SK-N-SH treated with all-trans-retinoic acid at 6 μM for 48 hours (cell line): ENCODE measurements at regions not wholly inside any gene's neighbourhood (a gene's known extent, or its start where the extent isn't known, plus 50 kb on each side); places are given as distances from the start of the nearest gene placed in this dataset.

Source experiments
- ATAC-seq: fragments of 200-7000 bp; cut with Tn5 transposase; 3 replicates; pipeline ENCODE4 v1.9.1; 2020; ENCODE audit warnings: mild to moderate bottlenecking, moderate library complexity
- ARNTL ChIP-seq: fragments of 450-650 bp; formaldehyde crosslinking; IDR thresholded peaks from 2 replicates; pipeline ENCODE4 v1.5.0; 2020; ENCODE audit warnings: low read depth, mild to moderate bottlenecking, moderate library complexity, borderline replicate concordance
- BACH2 ChIP-seq: fragments of 250-450 bp; sonication (Bioruptor Pico); IDR thresholded peaks from 2 replicates; pipeline ENCODE4 v1.9.0; 2021; ENCODE audit warnings: mild to moderate bottlenecking, borderline replicate concordance
- CREB5 ChIP-seq: fragments of 250-450 bp; sonication (Bioruptor Pico); IDR thresholded peaks from 2 replicates; pipeline ENCODE4 v1.5.1; 2020; ENCODE audit warnings: low read depth, mild to moderate bottlenecking, moderate library complexity
- CSDC2 ChIP-seq: fragments of 250-450 bp; sonication (Bioruptor Pico); IDR thresholded peaks from 2 replicates; pipeline ENCODE4 v1.5.0; 2020; ENCODE audit warnings: mild to moderate bottlenecking, moderate library complexity
- CSRNP3 ChIP-seq: fragments of 250-450 bp; sonication (Bioruptor Pico); IDR thresholded peaks from 2 replicates; pipeline ENCODE4 v1.5.1; 2021; ENCODE audit warnings: mild to moderate bottlenecking, moderate library complexity
- ESRRG ChIP-seq: fragments of 250-450 bp; sonication (Bioruptor Pico); IDR thresholded peaks from 2 replicates; pipeline ENCODE4 v1.6.1; 2021; ENCODE audit warnings: mild to moderate bottlenecking
- ISL1 ChIP-seq: fragments of 250-450 bp; sonication (Bioruptor Pico); IDR thresholded peaks from 2 replicates; pipeline ENCODE4 v2.1.2; 2022; ENCODE audit warnings: mild to moderate bottlenecking, moderate library complexity
- OSR1 ChIP-seq: fragments of 250-450 bp; sonication (Bioruptor Pico); IDR thresholded peaks from 2 replicates; pipeline ENCODE4 v1.8.0; 2022; ENCODE audit warnings: moderate library complexity, mild to moderate bottlenecking, inconsistent platforms
- POU6F1 ChIP-seq: fragments of 250-450 bp; sonication (Bioruptor Pico); IDR thresholded peaks from 2 replicates; pipeline ENCODE4 v1.8.0; 2021; ENCODE audit warnings: low read depth, mild to moderate bottlenecking, moderate library complexity, borderline replicate concordance
- PPARA ChIP-seq: fragments of 250-450 bp; sonication (Bioruptor Pico); IDR thresholded peaks from 2 replicates; pipeline ENCODE4 v1.5.0; 2020; ENCODE audit warnings: mild to moderate bottlenecking, borderline replicate concordance
- RARB ChIP-seq: fragments of 250-450 bp; sonication (Bioruptor Pico); IDR thresholded peaks from 2 replicates; pipeline ENCODE4 v1.8.0; 2021; ENCODE audit warnings: mild to moderate bottlenecking, moderate library complexity
- TCF4 ChIP-seq: fragments of 250-450 bp; sonication (Bioruptor Pico); IDR thresholded peaks from 2 replicates; pipeline ENCODE4 v1.8.0; 2021; ENCODE audit warnings: mild to moderate bottlenecking, moderate library complexity, borderline replicate concordance
- TOX ChIP-seq: fragments of 250-450 bp; sonication (Bioruptor Pico); IDR thresholded peaks from 2 replicates; pipeline ENCODE4 v1.8.0; 2021; ENCODE audit warnings: mild to moderate bottlenecking, moderate library complexity, borderline replicate concordance
- ZC3H10 ChIP-seq: fragments of 250-450 bp; sonication (Bioruptor Pico); IDR thresholded peaks from 2 replicates; pipeline ENCODE4 v1.5.1; 2021; ENCODE audit warnings: mild to moderate bottlenecking, moderate library complexity
- ZFP3 ChIP-seq: fragments of 250-450 bp; sonication (Bioruptor Pico); IDR thresholded peaks from 2 replicates; pipeline ENCODE4 v1.5.0; 2020; ENCODE audit warnings: mild to moderate bottlenecking, moderate library complexity
- ZFP30 ChIP-seq: fragments of 450-650 bp; formaldehyde crosslinking; IDR thresholded peaks from 2 replicates; pipeline ENCODE4 v1.5.0; 2022; ENCODE audit warnings: mild to moderate bottlenecking, moderate library complexity
- TF ChIP-seq, protein P1 (sequence below): fragments of 250-450 bp; sonication (Bioruptor Pico); IDR thresholded peaks from 2 replicates; pipeline ENCODE4 v1.5.0; 2020; ENCODE audit warnings: mild to moderate bottlenecking, moderate library complexity

GRCh38 chr16:85473909-85474620 lies 139.1 kb upstream of the GSE1 start (continued):
- TF ChIP-seq TCF4 (CRISPR knock-in tag) (no peak), CSDC2 (no peak), BACH2 (CRISPR knock-in tag) (no peak)

- TF ChIP-seq CREB5, result no peak
- TF ChIP-seq ISL1, result peak; percentile 23; the same call in 1 of the 2 replicates
- TF ChIP-seq, protein P1, sequence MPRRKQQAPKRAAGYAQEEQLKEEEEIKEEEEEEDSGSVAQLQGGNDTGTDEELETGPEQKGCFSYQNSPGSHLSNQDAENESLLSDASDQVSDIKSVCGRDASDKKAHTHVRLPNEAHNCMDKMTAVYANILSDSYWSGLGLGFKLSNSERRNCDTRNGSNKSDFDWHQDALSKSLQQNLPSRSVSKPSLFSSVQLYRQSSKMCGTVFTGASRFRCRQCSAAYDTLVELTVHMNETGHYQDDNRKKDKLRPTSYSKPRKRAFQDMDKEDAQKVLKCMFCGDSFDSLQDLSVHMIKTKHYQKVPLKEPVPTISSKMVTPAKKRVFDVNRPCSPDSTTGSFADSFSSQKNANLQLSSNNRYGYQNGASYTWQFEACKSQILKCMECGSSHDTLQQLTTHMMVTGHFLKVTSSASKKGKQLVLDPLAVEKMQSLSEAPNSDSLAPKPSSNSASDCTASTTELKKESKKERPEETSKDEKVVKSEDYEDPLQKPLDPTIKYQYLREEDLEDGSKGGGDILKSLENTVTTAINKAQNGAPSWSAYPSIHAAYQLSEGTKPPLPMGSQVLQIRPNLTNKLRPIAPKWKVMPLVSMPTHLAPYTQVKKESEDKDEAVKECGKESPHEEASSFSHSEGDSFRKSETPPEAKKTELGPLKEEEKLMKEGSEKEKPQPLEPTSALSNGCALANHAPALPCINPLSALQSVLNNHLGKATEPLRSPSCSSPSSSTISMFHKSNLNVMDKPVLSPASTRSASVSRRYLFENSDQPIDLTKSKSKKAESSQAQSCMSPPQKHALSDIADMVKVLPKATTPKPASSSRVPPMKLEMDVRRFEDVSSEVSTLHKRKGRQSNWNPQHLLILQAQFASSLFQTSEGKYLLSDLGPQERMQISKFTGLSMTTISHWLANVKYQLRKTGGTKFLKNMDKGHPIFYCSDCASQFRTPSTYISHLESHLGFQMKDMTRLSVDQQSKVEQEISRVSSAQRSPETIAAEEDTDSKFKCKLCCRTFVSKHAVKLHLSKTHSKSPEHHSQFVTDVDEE (CRISPR knock-in tag), result peak; percentile 30; the same call in 1 of the 2 replicates
- no peak; the same call in 2 of the 3 replicates for ATAC-seq
Observed at GRCh38 chr16:85474621-85475217, 138.4 kb upstream of the GSE1 start.

- ATAC-seq, result peak; percentile 23; the same call in 2 of the 3 replicates
- TF ChIP-seq ZC3H10 (CRISPR knock-in tag), result no peak
- TF ChIP-seq, protein P1 (CRISPR knock-in tag), result 0 out of 2 replicates have a peak, but pooled peaks have one; percentile 27
Observed at GRCh38 chr16:85475233-85475632, 137.9 kb upstream of the GSE1 start.

GRCh38 chr16:85475691-85476300 lies 137.3 kb upstream of the GSE1 start:
- no peak for ATAC-seq
- TF ChIP-seq ARNTL (CRISPR knock-in tag) (no peak), BACH2 (CRISPR knock-in tag) (no peak), RARB (CRISPR knock-in tag) (no peak), CSRNP3 (CRISPR knock-in tag) (no peak), CSDC2 (no peak), ZC3H10 (CRISPR knock-in tag) (no peak), CREB5 (no peak), PPARA (CRISPR knock-in tag) (no peak)

DNA sequence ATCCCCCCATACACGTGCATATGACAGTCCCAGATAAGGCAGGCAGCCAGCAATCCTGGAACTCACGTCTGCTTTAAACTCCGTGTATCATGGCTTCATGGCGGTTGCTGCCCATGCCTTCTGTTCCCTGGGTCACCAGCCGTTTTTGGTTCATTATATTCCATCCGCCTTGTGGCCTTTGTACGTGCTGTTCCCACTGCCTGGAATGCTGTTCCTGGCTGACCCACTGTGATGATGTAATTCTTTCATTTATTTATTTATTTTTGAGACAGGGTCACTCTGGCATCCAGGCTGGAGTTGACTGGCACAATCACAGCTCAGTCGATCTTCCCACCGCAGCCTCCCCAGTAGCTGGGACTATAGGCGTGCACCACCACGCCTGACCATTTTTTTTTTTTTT lies 136.7 kb upstream of the GSE1 start:
- no peak for ATAC-seq
- TF ChIP-seq TCF4 (CRISPR knock-in tag) (no peak), OSR1 (CRISPR knock-in tag) (no peak), ESRRG (CRISPR knock-in tag) (no peak), TOX (no peak), ZFP3 (CRISPR knock-in tag) (no peak), ZC3H10 (CRISPR knock-in tag) (no peak), ISL1 (no peak), POU6F1 (CRISPR knock-in tag) (no peak), ZFP30 (CRISPR knock-in tag) (no peak)
- TF ChIP-seq, protein P1 (CRISPR knock-in tag), result no peak
